Endodermal cell (in vitro differentiated cells): ENCODE measurements at regions not wholly inside any gene's neighbourhood (a gene's known extent, or its start where the extent isn't known, plus 50 kb on each side); places are given as distances from the start of the nearest gene placed in this dataset.

Source experiments
- DNase-seq: peaks from one replicate; pipeline ENCODE4 v3.0.0-alpha.2; 2017
- H3K27ac ChIP-seq: 2 replicates; pipeline ENCODE4 v1.5.1; 2013; ENCODE audit warnings: mild to moderate bottlenecking, low read depth, low read length, moderate library complexity
- H3K27me3 ChIP-seq: 2 replicates; pipeline ENCODE4 v1.6.1; 2013; ENCODE audit warnings: mild to moderate bottlenecking, low read length, moderate library complexity; ENCODE audit not compliant: insufficient read depth, control insufficient read depth, poor library complexity, severe bottlenecking
- H3K36me3 ChIP-seq: 2 replicates; pipeline ENCODE4 v1.7.0; 2013; ENCODE audit warnings: mild to moderate bottlenecking, low read length, moderate library complexity; ENCODE audit not compliant: control insufficient read depth, insufficient read depth
- H3K4me1 ChIP-seq: one replicate; pipeline ENCODE4 v1.7.0; 2013; ENCODE audit warnings: low read length; ENCODE audit not compliant: control insufficient read depth, insufficient read depth
- H3K4me3 ChIP-seq: 2 replicates; pipeline ENCODE4 v1.5.1; 2013; ENCODE audit warnings: mild to moderate bottlenecking, low read length, moderate library complexity
- H3K9ac ChIP-seq: 2 replicates; pipeline ENCODE4 v1.6.1; 2013; ENCODE audit warnings: mild to moderate bottlenecking, low read length, moderate library complexity; ENCODE audit not compliant: poor library complexity, severe bottlenecking; ENCODE audit errors: extremely low read depth
- H3K9me3 ChIP-seq: 2 replicates; pipeline ENCODE4 v1.6.1; 2013; ENCODE audit warnings: mild to moderate bottlenecking, low read length, moderate library complexity; ENCODE audit not compliant: control insufficient read depth
- H3K27ac Mint-ChIP-seq: 2 replicates; pipeline ENCODE4 v1.8.0; 2020; ENCODE audit warnings: mixed read lengths
- H3K27me3 Mint-ChIP-seq: 2 replicates; pipeline ENCODE4 v1.8.0; 2021; ENCODE audit warnings: mild to moderate bottlenecking, mixed read lengths; ENCODE audit not compliant: insufficient read depth
- H3K36me3 Mint-ChIP-seq: 2 replicates; pipeline ENCODE4 v1.8.0; 2020; ENCODE audit warnings: low read depth, mixed read lengths
- H3K4me1 Mint-ChIP-seq: 2 replicates; pipeline ENCODE4 v1.8.0; 2020; ENCODE audit warnings: mixed read lengths
- H3K4me3 Mint-ChIP-seq: 2 replicates; pipeline ENCODE4 v1.8.0; 2020; ENCODE audit warnings: mild to moderate bottlenecking, moderate library complexity, mixed read lengths
- H3K9me3 Mint-ChIP-seq: 2 replicates; pipeline ENCODE4 v1.8.0; 2020; ENCODE audit warnings: mild to moderate bottlenecking, mixed read lengths
- WGBS, 2 experiments: methylation state at CpG; one replicate each; pipeline versions ENCODE4 v1.1.5 to v1.1.7; 2013; ENCODE audit warnings: missing lambda C conversion rate in 2 of 2, mixed read lengths in 1 of 2; ENCODE audit not compliant: insufficient coverage in 1 of 2, insufficient read length in 1 of 2; 5-methylcytosine and 5-hydroxymethylcytosine counted together
- TF ChIP-seq, protein P1 (sequence below): fragments of 200-600 bp; sonication (generic); conservative IDR thresholded peaks from 2 replicates; pipeline ENCODE4 v1.5.0; 2021; ENCODE audit warnings: antibody characterized with exemption, mild to moderate bottlenecking

DNA sequence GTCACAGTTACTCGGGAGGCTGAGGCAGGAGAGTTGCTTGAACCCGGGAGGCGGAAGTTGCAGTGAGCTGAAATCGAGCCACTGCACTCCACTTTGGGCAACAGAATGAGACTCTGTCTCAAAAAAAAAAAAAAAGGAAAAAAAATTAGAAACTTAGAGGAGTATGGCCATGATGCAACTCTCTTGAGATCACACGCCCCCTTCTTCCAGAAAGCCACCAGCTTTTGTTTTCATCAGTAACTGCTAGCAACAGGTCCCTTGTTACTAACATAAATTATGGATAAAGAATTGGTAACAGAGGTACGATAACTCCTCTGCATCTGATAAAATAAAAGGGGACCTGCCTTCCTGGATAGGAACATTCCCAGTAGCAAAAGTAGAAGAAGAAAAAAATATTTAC is 308.2 kb downstream of the CD83 start:
- WGBS, 2 experiments, result 85 to 95% methylated on average over 4 to 6 of the region's 6 CpGs

DNA sequence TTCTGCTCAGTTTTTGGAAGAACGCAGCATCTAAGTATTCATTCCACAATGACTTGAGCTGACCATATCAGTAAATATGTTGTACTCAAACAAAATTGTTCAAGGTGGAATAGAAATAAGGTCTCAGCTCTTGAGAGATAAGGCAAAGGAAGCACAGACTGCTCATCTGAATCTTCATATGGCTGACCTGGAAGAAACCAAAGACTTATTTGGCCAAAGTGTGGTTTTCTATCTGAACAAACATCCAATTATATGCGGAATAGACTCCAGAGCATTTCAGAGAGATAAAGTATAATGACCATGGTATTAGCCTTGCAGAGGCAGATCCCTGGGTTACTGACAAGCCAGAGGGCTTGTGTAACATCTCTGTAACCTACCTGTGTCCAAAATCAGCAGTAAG is 308.7 kb downstream of the CD83 start:
- no peaks in the 10 kb centered on the region for H3K27me3 ChIP-seq
- no peak overlapping the region for H3K27ac ChIP-seq
- H3K4me3 ChIP-seq, result peak overlapping the region; percentile 15
- Mint-ChIP-seq H3K4me1 (peaks cover 26% of the 10 kb centered on the region), H3K9me3 (no peaks in the 10 kb centered on the region), H3K4me3 (no peak overlapping the region), H3K36me3 (peaks cover 23% of the 10 kb centered on the region), H3K27me3 (no peaks in the 10 kb centered on the region), H3K27ac (no peak overlapping the region)
- TF ChIP-seq, protein P1, sequence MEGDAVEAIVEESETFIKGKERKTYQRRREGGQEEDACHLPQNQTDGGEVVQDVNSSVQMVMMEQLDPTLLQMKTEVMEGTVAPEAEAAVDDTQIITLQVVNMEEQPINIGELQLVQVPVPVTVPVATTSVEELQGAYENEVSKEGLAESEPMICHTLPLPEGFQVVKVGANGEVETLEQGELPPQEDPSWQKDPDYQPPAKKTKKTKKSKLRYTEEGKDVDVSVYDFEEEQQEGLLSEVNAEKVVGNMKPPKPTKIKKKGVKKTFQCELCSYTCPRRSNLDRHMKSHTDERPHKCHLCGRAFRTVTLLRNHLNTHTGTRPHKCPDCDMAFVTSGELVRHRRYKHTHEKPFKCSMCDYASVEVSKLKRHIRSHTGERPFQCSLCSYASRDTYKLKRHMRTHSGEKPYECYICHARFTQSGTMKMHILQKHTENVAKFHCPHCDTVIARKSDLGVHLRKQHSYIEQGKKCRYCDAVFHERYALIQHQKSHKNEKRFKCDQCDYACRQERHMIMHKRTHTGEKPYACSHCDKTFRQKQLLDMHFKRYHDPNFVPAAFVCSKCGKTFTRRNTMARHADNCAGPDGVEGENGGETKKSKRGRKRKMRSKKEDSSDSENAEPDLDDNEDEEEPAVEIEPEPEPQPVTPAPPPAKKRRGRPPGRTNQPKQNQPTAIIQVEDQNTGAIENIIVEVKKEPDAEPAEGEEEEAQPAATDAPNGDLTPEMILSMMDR, result no peak
- no peak for DNase-seq
- H3K36me3 ChIP-seq, result no peaks in the 10 kb centered on the region
- no peaks in the 10 kb centered on the region for H3K9me3 ChIP-seq
- H3K9ac ChIP-seq, result no peak overlapping the region
- 96 to 100% methylated on average over 1 to 2 of the region's 2 CpGs for WGBS, 2 experiments
- peaks cover 25% of the 10 kb centered on the region for H3K4me1 ChIP-seq

More for the DNA sequence above, 308.2 kb downstream of the CD83 start:
- TF ChIP-seq, protein P1, result no peak
- no peak overlapping the region for H3K27ac ChIP-seq
- no peak overlapping the region for H3K9ac ChIP-seq
- Mint-ChIP-seq H3K27me3 (no peaks in the 10 kb centered on the region), H3K27ac (no peak overlapping the region), H3K4me3 (no peak overlapping the region), H3K36me3 (peaks cover 25% of the 10 kb centered on the region), H3K4me1 (peaks cover 25% of the 10 kb centered on the region), H3K9me3 (no peaks in the 10 kb centered on the region)
- H3K4me3 ChIP-seq, result no peak overlapping the region
- H3K9me3 ChIP-seq, result no peaks in the 10 kb centered on the region
- no peaks in the 10 kb centered on the region for H3K36me3 ChIP-seq
- H3K27me3 ChIP-seq, result no peaks in the 10 kb centered on the region
- no peak for DNase-seq
- H3K4me1 ChIP-seq, result peaks cover 25% of the 10 kb centered on the region

DNA sequence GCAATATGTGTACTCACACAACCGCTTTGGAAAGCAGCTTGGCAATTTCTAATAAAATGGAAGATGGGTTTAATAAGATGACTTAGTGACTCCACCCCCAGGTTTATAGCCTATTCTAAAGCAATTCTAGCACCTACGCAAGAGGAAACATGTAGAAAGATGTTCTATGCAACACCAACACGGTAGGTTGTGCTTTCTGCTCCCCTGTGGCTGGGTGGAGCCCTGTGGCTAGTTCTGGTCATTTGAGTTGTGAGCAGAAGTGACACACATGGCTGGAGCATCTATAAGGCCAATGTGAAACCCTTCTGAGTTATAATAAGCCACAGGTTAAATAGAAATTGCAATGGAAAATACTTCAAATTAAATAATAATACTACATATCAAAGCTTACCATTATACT is 310.7 kb downstream of the CD83 start:
- DNase-seq, result no peak
- peaks cover 25% of the 10 kb centered on the region for H3K4me1 ChIP-seq
- Mint-ChIP-seq H3K4me3 (no peak overlapping the region), H3K27me3 (no peaks in the 10 kb centered on the region), H3K4me1 (peaks cover 35% of the 10 kb centered on the region), H3K27ac (no peak overlapping the region), H3K36me3 (peaks cover 26% of the 10 kb centered on the region), H3K9me3 (no peaks in the 10 kb centered on the region)
- no peaks in the 10 kb centered on the region for H3K27me3 ChIP-seq
- WGBS, 2 experiments, result 97 to 100% methylated on average over 2 to 3 of the region's 3 CpGs
- no peak overlapping the region for H3K9ac ChIP-seq
- TF ChIP-seq, protein P1, result no peak
- H3K9me3 ChIP-seq, result no peaks in the 10 kb centered on the region
- H3K36me3 ChIP-seq, result no peaks in the 10 kb centered on the region
- no peak overlapping the region for H3K4me3 ChIP-seq
- H3K27ac ChIP-seq, result no peak overlapping the region
